ENCODE measurements at regions not wholly inside any gene's neighbourhood (a gene's known extent, or its start where the extent isn't known, plus 50 kb on each side); places are given as distances from the start of the nearest gene placed in this dataset.

GRCh38 chr3:20808864-20809263 lies 622.9 kb upstream of the SGO1 start:
- H3K27ac Mint-ChIP-seq: no peak overlapping the region
- H3K4me1 Mint-ChIP-seq: peaks cover 11% of the 10 kb centered on the region
- H3K4me3 Mint-ChIP-seq: no peak overlapping the region
- peaks cover 3% of the 10 kb centered on the region for H3K9me3 Mint-ChIP-seq
- H3K36me3 Mint-ChIP-seq (ENCODE audit: low read depth): no peaks in the 10 kb centered on the region
- no peaks in the 10 kb centered on the region for H3K27me3 Mint-ChIP-seq (ENCODE audit: low read depth)
- TF ChIP-seq, protein P1, sequence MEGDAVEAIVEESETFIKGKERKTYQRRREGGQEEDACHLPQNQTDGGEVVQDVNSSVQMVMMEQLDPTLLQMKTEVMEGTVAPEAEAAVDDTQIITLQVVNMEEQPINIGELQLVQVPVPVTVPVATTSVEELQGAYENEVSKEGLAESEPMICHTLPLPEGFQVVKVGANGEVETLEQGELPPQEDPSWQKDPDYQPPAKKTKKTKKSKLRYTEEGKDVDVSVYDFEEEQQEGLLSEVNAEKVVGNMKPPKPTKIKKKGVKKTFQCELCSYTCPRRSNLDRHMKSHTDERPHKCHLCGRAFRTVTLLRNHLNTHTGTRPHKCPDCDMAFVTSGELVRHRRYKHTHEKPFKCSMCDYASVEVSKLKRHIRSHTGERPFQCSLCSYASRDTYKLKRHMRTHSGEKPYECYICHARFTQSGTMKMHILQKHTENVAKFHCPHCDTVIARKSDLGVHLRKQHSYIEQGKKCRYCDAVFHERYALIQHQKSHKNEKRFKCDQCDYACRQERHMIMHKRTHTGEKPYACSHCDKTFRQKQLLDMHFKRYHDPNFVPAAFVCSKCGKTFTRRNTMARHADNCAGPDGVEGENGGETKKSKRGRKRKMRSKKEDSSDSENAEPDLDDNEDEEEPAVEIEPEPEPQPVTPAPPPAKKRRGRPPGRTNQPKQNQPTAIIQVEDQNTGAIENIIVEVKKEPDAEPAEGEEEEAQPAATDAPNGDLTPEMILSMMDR (IDR thresholded peaks at IDR 0.05; ENCODE audit: unreplicated experiment in 3 of 3): no peak

DNA sequence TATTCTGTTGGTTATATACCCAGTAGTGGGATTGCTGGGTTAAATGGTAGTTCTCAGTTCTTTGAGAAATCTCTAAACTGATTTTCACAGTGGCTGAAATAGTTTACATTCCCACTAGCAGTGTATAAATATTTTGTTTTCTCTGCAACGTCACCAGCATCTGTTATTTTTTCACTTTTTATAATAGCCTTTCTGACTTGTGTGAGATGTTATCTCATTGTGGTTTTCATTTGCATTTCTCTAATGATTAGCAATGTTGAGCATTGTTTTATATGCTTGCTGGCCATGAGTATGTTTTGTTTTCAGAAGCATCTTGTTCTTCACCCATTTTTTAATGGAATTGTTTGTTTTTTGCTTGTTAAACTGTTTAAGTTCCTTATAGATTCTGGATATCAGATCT lies 612.7 kb upstream of the SGO1 start:
- TF ChIP-seq, protein P1 (IDR thresholded peaks at IDR 0.05; ENCODE audit: unreplicated experiment in 3 of 3): no peak
- Mint-ChIP-seq H3K9me3 (peaks cover 9% of the 10 kb centered on the region), H3K27ac (no peak overlapping the region), H3K27me3 (ENCODE audit: low read depth) (no peaks in the 10 kb centered on the region), H3K4me1 (no peaks in the 10 kb centered on the region), H3K4me3 (no peak overlapping the region), H3K36me3 (ENCODE audit: low read depth) (no peaks in the 10 kb centered on the region)

DNA sequence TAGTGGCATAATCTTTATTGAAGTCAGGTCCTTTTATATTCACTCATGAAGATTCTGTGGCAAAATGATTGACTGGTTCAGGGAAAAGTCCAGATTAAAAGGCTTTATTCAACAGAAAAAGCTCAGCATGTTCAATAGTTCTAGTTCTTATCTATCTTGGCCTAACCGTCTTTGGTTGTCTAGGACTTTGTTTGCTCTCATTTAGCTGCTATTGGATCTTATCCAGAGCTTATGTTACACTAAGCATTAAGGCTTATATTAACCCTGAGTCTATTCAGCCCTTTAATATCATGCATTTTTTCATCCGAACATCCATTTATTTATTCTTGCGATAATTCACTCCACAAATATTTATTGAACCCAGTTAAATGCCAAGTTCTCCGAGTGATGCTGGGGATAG lies 601.0 kb upstream of the SGO1 start:
- no peaks in the 10 kb centered on the region for H3K36me3 Mint-ChIP-seq (ENCODE audit: low read depth)
- H3K27me3 Mint-ChIP-seq (ENCODE audit: low read depth): no peaks in the 10 kb centered on the region
- TF ChIP-seq, protein P1 (IDR thresholded peaks at IDR 0.05; ENCODE audit: unreplicated experiment in 3 of 3): no peak
- H3K4me3 Mint-ChIP-seq: no peak overlapping the region
- H3K4me1 Mint-ChIP-seq: no peaks in the 10 kb centered on the region
- no peak overlapping the region for H3K27ac Mint-ChIP-seq
- peaks cover 27% of the 10 kb centered on the region for H3K9me3 Mint-ChIP-seq

DNA sequence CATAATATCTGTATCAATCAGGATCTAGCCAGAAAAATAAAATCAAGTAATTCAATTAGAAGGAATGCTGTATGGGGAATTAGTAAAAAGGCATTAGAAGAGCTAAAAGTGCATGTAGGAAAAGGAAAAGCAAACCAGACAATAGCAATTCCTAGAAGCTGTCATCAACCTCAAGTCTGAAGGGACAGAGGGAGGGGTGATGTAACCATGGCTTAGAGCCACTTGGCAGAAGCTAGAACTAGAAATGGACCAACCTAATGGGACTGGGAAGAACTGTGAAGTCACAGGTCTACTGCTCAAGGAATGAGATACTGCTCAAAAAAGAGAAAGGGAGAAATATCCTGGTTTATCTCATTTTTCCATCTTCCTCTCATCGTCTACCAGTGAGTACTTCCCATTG lies 590.7 kb upstream of the SGO1 start:
- H3K36me3 Mint-ChIP-seq (ENCODE audit: low read depth): no peaks in the 10 kb centered on the region

GRCh38 chr3:20776286-20776685 lies 590.3 kb upstream of the SGO1 start:
- TF ChIP-seq, protein P1 (IDR thresholded peaks at IDR 0.05; ENCODE audit: unreplicated experiment in 3 of 3): no peak
- Mint-ChIP-seq H3K4me1 (no peaks in the 10 kb centered on the region), H3K9me3 (peaks cover 4% of the 10 kb centered on the region), H3K36me3 (ENCODE audit: low read depth) (no peaks in the 10 kb centered on the region), H3K4me3 (no peak overlapping the region), H3K27me3 (ENCODE audit: low read depth) (no peaks in the 10 kb centered on the region), H3K27ac (no peak overlapping the region)

More for the DNA sequence above, 590.7 kb upstream of the SGO1 start:
- Mint-ChIP-seq H3K27me3 (ENCODE audit: low read depth) (no peaks in the 10 kb centered on the region), H3K4me1 (no peaks in the 10 kb centered on the region), H3K27ac (no peak overlapping the region), H3K4me3 (no peak overlapping the region), H3K9me3 (peaks cover 7% of the 10 kb centered on the region)
- TF ChIP-seq, protein P1 (IDR thresholded peaks at IDR 0.05; ENCODE audit: unreplicated experiment in 3 of 3): no peak

DNA sequence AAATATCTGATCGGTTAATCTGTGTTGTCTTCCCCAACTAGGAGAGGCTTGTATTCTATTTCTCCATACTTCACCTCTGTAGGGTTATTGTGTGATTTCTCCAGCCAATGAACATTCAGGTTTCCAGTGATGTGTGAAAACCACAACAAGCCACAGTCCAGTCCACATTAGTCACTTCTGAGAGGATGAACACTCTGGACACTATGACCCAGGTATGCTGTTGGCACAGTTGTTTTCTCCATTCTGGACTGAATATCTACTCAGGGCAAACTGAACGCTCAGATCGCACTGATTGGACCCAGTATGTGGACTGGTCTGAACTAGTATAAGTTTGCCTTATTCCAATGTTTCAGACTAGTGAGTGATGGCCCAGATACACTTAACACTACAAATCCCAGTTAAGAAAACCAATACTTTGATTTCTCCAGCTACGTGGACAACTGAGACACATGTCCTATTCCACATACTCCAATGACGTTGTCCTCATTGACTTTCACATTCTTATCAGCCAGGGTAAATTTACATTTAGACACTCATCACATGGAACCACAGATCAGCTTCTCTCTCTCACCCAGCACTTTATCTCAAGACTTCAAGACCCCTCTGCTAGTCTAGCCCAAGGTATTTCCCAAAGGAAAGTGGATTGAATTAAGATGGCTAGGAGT lies 587.4 kb upstream of the SGO1 start:
- TF ChIP-seq, protein P1 (IDR thresholded peaks at IDR 0.05; ENCODE audit: unreplicated experiment in 3 of 3): no peak
- no peaks in the 10 kb centered on the region for H3K4me1 Mint-ChIP-seq
- no peaks in the 10 kb centered on the region for H3K27me3 Mint-ChIP-seq (ENCODE audit: low read depth)
- H3K9me3 Mint-ChIP-seq: no peaks in the 10 kb centered on the region
- no peak overlapping the region for H3K4me3 Mint-ChIP-seq
- H3K36me3 Mint-ChIP-seq (ENCODE audit: low read depth): no peaks in the 10 kb centered on the region
- H3K27ac Mint-ChIP-seq: no peak overlapping the region

Data from nephron (organoid).